Fibroblast of lung (primary cell): ENCODE measurements at regions not wholly inside any gene's neighbourhood (a gene's known extent, or its start where the extent isn't known, plus 50 kb on each side); places are given as distances from the start of the nearest gene placed in this dataset.

Experiments used
- DNase-seq, 2 donors: peaks; one replicate each; pipeline versions ENCODE4 v3.0.0 to v3.0.0-alpha.2; 2010; ENCODE audit warnings: low read depth in 2 of 2
- H2AFZ ChIP-seq: 2 replicates; pipeline ENCODE4 v1.5.1; 2012; ENCODE audit warnings: low read length, control low read depth, inconsistent platforms
- H3K27ac ChIP-seq: 2 replicates; pipeline ENCODE4 v1.5.1; 2011; ENCODE audit warnings: low read length, control low read depth; ENCODE audit not compliant: insufficient read depth
- H3K27me3 ChIP-seq: 2 replicates; pipeline ENCODE4 v1.5.1; 2011; ENCODE audit warnings: mild to moderate bottlenecking, low read length; ENCODE audit not compliant: control insufficient read depth, insufficient read depth
- H3K36me3 ChIP-seq: 2 replicates; pipeline ENCODE4 v1.5.1; 2011; ENCODE audit warnings: low read length; ENCODE audit not compliant: control insufficient read depth, insufficient read depth
- H3K4me1 ChIP-seq: 2 replicates; pipeline ENCODE4 v1.5.1; 2011; ENCODE audit warnings: low read length; ENCODE audit not compliant: control insufficient read depth, insufficient read depth; ENCODE audit errors: extremely low read depth
- H3K4me2 ChIP-seq: 2 replicates; pipeline ENCODE4 v1.5.1; 2011; ENCODE audit warnings: low read length, control low read depth; ENCODE audit not compliant: insufficient read depth; ENCODE audit errors: extremely low read depth
- H3K4me3 ChIP-seq, 4 experiments: fragments of 200-600 bp in 1 of 4; sonication (generic) in 1 of 4; replicated peaks in 1 of 4; 2 replicates each; pipeline ENCODE4 v1.5.1; 2011 to 2016; ENCODE audit warnings: low read length in 4 of 4, low read depth in 3 of 4, mild to moderate bottlenecking in 3 of 4, control low read depth in 2 of 4, inconsistent platforms in 1 of 4, mixed read lengths in 1 of 4; ENCODE audit not compliant: insufficient read depth in 1 of 4; ENCODE audit errors: control extremely low read depth in 1 of 4
- H3K79me2 ChIP-seq: 2 replicates; pipeline ENCODE4 v1.5.1; 2012; ENCODE audit warnings: mild to moderate bottlenecking, low read length, inconsistent platforms; ENCODE audit not compliant: control insufficient read depth, insufficient read depth
- H3K9ac ChIP-seq: 2 replicates; pipeline ENCODE4 v1.5.1; 2011; ENCODE audit warnings: mild to moderate bottlenecking, low read length, control low read depth; ENCODE audit not compliant: insufficient read depth
- H3K9me3 ChIP-seq: 2 replicates; pipeline ENCODE4 v1.5.1; 2012; ENCODE audit warnings: low read depth, low read length; ENCODE audit not compliant: control insufficient read depth, insufficient read depth
- H4K20me1 ChIP-seq: 2 replicates; pipeline ENCODE4 v1.5.1; 2011; ENCODE audit warnings: low read length; ENCODE audit not compliant: control insufficient read depth, insufficient read depth; ENCODE audit errors: extremely low read depth
- CTCF ChIP-seq, 2 donors: IDR thresholded peaks in 1 of 2; conservative IDR thresholded peaks in 1 of 2; 1 replicate in 1 of 2; 2 replicates in 1 of 2; pipeline ENCODE4 v1.5.1; 2011 to 2012; ENCODE audit warnings: low read length in 2 of 2, control low read depth in 1 of 2, inconsistent platforms in 1 of 2, low read depth in 1 of 2, mild to moderate bottlenecking in 1 of 2
- EZH2 ChIP-seq: IDR thresholded peaks from 2 replicates; pipeline ENCODE4 v1.5.1; 2012; ENCODE audit warnings: low read length, control low read depth, mild to moderate bottlenecking; ENCODE audit errors: missing control alignments

- Histone ChIP-seq H3K9ac (no peak overlapping the region), H3K27me3 (no peaks in the 10 kb centered on the region), H3K36me3 (no peaks in the 10 kb centered on the region), H3K79me2 (no peaks in the 10 kb centered on the region), H3K4me1 (no peaks in the 10 kb centered on the region), H3K4me3 (no peak overlapping the region), H3K4me2 (no peak overlapping the region), H3K9me3 (no peaks in the 10 kb centered on the region), H4K20me1 (no peaks in the 10 kb centered on the region), H2AFZ (no peak overlapping the region), H3K27ac (no peak overlapping the region)
- DNase-seq, result no peak
- TF ChIP-seq CTCF (conservative IDR thresholded peaks at IDR 0.05 in 1 of 2, IDR thresholded peaks at IDR 0.05 in 1 of 2; ENCODE audit: low read depth in 1 of 2, low read length in 2 of 2) (no peak), EZH2 (no peak)
These were observed 328.2 kb downstream of the RPL10L start for GRCh38 chr14:46323404-46323762.

GRCh38 chr14:46322730-46323403 is 328.7 kb downstream of the RPL10L start:
- Histone ChIP-seq H3K4me2 (no peak overlapping the region), H3K9ac (no peak overlapping the region), H3K4me3 (no peak overlapping the region), H3K79me2 (no peaks in the 10 kb centered on the region), H3K36me3 (no peaks in the 10 kb centered on the region), H3K9me3 (no peaks in the 10 kb centered on the region), H2AFZ (no peak overlapping the region), H3K27ac (no peak overlapping the region), H3K27me3 (no peaks in the 10 kb centered on the region), H4K20me1 (no peaks in the 10 kb centered on the region), H3K4me1 (no peaks in the 10 kb centered on the region)
- TF ChIP-seq CTCF (conservative IDR thresholded peaks at IDR 0.05 in 1 of 2, IDR thresholded peaks at IDR 0.05 in 1 of 2; ENCODE audit: low read depth in 1 of 2, low read length in 2 of 2), result no peak
- no peak for TF ChIP-seq EZH2
- DNase-seq, result no peak

GRCh38 chr14:46322076-46322475 is 329.5 kb downstream of the RPL10L start:
- H3K4me3 ChIP-seq, result no peak overlapping the region
- DNase-seq, result no peak
- H3K36me3 ChIP-seq, result no peaks in the 10 kb centered on the region
- H3K4me2 ChIP-seq, result no peak overlapping the region
- TF ChIP-seq CTCF (conservative IDR thresholded peaks at IDR 0.05 in 1 of 2, IDR thresholded peaks at IDR 0.05 in 1 of 2; ENCODE audit: low read depth in 1 of 2, low read length in 2 of 2) (no peak), EZH2 (no peak)
- no peak overlapping the region for H2AFZ ChIP-seq
- no peak overlapping the region for H3K9ac ChIP-seq
- H3K4me1 ChIP-seq, result no peaks in the 10 kb centered on the region
- H4K20me1 ChIP-seq, result no peaks in the 10 kb centered on the region
- H3K79me2 ChIP-seq, result no peaks in the 10 kb centered on the region
- no peaks in the 10 kb centered on the region for H3K27me3 ChIP-seq
- H3K27ac ChIP-seq, result no peak overlapping the region
- H3K9me3 ChIP-seq, result no peaks in the 10 kb centered on the region
